Breast epithelium (tissue), 3 donors: ENCODE measurements at regions not wholly inside any gene's neighbourhood (a gene's known extent, or its start where the extent isn't known, plus 50 kb on each side); places are given as distances from the start of the nearest gene placed in this dataset.

ENCODE experiments used
- POLR2A ChIP-seq: fragments of 450-650 bp; IDR thresholded peaks from one replicate; pipeline ENCODE4 v1.6.1; 2016; ENCODE audit warnings: antibody characterized with exemption, mild to moderate bottlenecking, moderate library complexity
- TF ChIP-seq, protein P1 (sequence below), 3 donors: fragments of 450-650 bp; IDR thresholded peaks; one replicate each; pipeline ENCODE4 v1.5.1; 2016 to 2017; ENCODE audit warnings: antibody characterized with exemption in 3 of 3, mild to moderate bottlenecking in 3 of 3, moderate library complexity in 3 of 3

GRCh38 chr20:17036541-17036940 is 190.3 kb upstream of the PCSK2 start:
- TF ChIP-seq, protein P1, sequence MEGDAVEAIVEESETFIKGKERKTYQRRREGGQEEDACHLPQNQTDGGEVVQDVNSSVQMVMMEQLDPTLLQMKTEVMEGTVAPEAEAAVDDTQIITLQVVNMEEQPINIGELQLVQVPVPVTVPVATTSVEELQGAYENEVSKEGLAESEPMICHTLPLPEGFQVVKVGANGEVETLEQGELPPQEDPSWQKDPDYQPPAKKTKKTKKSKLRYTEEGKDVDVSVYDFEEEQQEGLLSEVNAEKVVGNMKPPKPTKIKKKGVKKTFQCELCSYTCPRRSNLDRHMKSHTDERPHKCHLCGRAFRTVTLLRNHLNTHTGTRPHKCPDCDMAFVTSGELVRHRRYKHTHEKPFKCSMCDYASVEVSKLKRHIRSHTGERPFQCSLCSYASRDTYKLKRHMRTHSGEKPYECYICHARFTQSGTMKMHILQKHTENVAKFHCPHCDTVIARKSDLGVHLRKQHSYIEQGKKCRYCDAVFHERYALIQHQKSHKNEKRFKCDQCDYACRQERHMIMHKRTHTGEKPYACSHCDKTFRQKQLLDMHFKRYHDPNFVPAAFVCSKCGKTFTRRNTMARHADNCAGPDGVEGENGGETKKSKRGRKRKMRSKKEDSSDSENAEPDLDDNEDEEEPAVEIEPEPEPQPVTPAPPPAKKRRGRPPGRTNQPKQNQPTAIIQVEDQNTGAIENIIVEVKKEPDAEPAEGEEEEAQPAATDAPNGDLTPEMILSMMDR (IDR thresholded peaks at IDR 0.05): no peak
- TF ChIP-seq POLR2A: no peak
